GM12891 (cell line): ENCODE measurements at regions not wholly inside any gene's neighbourhood (a gene's known extent, or its start where the extent isn't known, plus 50 kb on each side); places are given as distances from the start of the nearest gene placed in this dataset.
A peak's percentile ranks its signal among the peaks of the same experiment; 100 is the strongest.
"Not testable (repeated sequence)": the region's sequence is repeated elsewhere in the genome, so short reads cannot be mapped to it uniquely, and the experiment has no call there.

ENCODE experiments used
- DNase-seq: peaks from one replicate; pipeline ENCODE4 v3.0.0; 2011; ENCODE audit warnings: low spot score; ENCODE audit not compliant: insufficient read length
- FAIRE-seq: peaks from 2 replicates; lab custom pipeline; 2011; peaks lifted over from hg19 to GRCh38; lab: Jason Lieb, UNC
- PAX5 ChIP-seq: IDR thresholded peaks from 2 replicates; pipeline ENCODE4 v1.6.1; 2011; ENCODE audit warnings: low read length, moderate library complexity, mild to moderate bottlenecking; ENCODE audit not compliant: insufficient read depth, severe bottlenecking
- POLR2A ChIP-seq: IDR thresholded peaks from 2 replicates; pipeline ENCODE4 v1.6.1; 2011; ENCODE audit warnings: low read depth, low read length, control low read depth
- POLR2AphosphoS5 ChIP-seq: IDR thresholded peaks from 2 replicates; pipeline ENCODE4 v1.6.1; 2011; ENCODE audit warnings: low read depth, low read length, control low read depth
- POU2F2 ChIP-seq: IDR thresholded peaks from 2 replicates; pipeline ENCODE4 v1.6.1; 2011; ENCODE audit warnings: low read depth, mild to moderate bottlenecking, control low read depth, low read length, moderate library complexity
- SPI1 ChIP-seq: IDR thresholded peaks from 2 replicates; pipeline ENCODE4 v1.6.1; 2011; ENCODE audit warnings: low read depth, low read length, control low read depth
- TAF1 ChIP-seq: IDR thresholded peaks from 2 replicates; pipeline ENCODE4 v1.6.1; 2011; ENCODE audit warnings: low read depth, low read length, control low read depth

DNA sequence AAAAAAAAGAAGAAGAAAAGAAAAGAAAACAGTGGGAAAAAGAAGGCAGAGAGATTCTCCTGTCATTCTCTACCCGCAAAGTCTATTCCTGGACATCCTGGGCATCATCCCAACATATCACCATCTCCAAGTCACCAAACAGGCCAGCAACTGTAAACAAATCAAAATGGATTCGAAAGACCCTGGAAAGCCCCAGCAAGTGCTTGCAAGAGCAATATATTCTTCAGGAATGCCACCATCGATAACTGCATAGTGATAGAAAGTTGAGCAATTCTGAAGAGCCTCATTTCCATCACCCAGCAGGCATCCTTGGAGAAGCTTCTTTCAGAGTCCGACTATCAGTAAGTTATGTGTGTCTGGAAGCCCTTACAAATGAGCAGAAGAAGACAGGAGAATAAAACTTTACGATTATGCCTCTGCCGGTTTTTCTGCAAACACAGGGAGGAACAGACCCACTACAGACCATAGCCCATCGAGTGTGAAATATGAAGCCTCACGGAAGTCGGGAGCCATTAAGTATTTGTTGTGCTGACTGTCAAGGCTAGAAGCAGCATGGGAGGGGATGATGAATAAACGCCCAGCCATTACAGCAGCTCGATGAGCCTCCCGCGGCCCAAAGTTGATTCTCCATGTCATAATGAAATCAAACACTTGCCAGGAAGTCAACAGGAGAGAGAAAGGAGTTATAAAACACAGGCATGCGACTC is 64.5 kb upstream of the SEC14L1 start:
- DNase-seq (no peak), FAIRE-seq (no peak)
- TF ChIP-seq POLR2AphosphoS5 (no peak), POLR2A (no peak), POU2F2 (no peak), TAF1 (no peak), SPI1 (no peak), PAX5 (no peak)

DNA sequence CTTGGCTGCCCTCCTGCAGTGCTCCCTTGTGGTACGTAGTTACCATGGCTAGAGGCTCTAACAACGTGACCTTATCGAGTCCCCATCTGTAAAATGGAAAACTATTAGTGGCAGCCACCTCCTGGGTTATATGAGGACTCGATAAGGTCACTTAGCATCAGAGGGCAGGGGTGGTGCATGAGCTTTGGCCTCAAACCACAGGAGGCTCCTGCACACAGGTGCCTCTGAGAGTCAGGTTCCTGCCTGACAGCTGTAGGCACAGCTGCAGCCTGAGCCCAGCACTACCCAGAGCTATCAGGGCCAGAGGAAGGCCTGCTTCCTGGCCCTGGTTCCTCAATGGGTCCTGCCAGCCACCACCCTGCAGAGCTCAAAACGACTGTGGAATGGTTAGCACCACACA is 57.2 kb upstream of the SEC14L1 start:
- TF ChIP-seq POU2F2 = no peak
- TF ChIP-seq POLR2A = no peak
- no peak for TF ChIP-seq POLR2AphosphoS5
- no peak for TF ChIP-seq TAF1
- TF ChIP-seq PAX5 = no peak
- TF ChIP-seq SPI1 = no peak
- DNase-seq (no peak), FAIRE-seq (no peak)

DNA sequence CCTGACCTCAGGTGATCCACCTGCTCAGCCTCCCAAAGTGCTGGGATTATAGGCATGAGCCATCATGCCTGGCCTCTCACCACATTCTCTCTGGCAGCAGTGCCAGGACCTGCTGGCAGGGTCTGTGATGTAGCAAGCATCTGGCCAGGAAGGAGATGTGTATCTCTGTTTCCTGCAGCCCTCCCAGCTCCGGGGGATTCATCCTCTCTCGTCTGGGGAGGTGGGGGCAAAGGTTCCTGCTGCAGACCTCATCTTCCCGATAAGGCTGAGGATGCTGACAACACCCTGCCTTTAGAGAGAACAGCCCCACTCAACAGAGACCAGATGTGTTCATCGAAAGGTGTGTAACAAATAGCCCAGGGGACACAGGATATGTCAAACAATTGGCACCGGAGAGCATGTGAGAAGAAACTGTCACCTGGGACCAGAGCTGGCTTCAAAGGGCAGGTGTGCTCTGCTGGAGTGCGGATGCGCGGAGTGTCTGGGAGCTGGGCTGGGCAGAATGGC is 54.8 kb upstream of the SEC14L1 start:
- FAIRE-seq = no peak
- no peak for DNase-seq
- TF ChIP-seq TAF1 (no peak), POLR2A (no peak), POLR2AphosphoS5 (no peak)

DNA sequence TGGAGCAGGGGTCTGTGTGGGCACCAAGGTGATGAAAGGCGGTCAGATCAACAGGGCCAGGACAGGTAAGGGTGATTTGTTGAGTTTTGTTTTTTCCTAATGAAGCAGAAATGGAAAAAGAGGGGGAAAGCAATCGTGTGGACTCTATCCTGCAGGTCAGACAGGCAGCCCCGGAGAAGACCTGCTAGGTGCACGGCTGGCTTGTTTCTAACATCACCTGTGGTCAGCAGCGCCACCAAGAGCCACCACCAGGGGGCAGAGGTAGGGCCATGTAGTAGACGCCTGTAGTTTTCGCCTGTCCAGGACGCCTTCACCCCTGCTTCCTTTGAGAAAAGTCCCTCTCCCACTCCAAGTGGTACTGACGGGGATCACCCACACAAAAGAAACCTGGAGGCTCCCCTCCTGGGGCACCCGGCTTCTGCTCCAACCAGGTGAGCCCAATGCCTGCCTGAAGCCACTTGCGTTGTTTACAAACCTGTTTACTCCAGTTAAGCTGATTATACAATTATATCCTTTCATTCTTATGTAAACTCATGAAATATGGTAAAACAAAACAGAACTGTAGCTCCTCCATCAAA is 54.2 kb upstream of the SEC14L1 start:
- DNase-seq (peak; percentile 58), FAIRE-seq (peak; percentile 74)
- TF ChIP-seq POU2F2 (peak; percentile 76; the same call in 1 of the 2 replicates), TAF1 (no peak)

DNA sequence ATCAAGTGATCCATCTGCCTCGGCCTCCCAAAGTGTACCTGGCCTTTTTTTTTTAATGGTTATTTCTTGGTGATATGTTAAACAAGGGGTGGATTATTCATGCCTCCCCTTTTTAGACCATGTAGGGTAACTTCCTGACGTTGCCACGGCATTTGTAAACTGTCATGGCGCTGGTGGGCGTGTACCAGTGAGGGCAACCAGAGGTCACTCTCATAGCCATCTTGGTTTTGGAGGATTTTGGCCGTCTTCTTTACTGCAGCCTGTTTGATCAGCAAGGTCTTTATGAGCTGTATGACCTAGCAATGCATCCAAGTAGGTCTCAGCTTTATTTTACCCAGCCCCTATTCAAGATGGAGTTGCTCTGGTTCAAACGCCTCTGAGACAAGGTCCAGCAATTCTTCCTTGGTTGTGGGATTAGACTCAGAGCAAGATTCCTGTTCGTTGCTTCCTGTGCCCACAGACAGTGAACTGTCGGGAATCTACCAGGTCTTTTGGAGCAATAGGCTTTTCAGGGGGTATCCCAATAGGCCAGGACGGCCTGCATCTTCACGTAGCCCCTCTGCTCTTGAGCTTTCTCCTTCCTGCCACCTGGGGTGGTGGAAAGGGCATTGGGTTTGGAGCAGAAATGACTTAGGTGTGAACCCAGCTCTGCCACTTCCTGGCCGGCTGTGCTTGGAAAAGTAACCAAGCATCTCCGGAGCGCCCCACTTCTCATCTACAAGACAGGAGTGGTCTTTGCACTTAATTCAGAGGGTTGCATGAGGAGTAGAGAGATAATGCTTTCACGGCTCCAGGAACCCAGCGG is 52.9 kb upstream of the SEC14L1 start:
- no peak for TF ChIP-seq PAX5
- TF ChIP-seq TAF1 = no peak
- TF ChIP-seq SPI1 = no peak
- no peak for TF ChIP-seq POLR2AphosphoS5
- no peak for TF ChIP-seq POU2F2
- TF ChIP-seq POLR2A = no peak
- DNase-seq (no peak), FAIRE-seq (no peak)

DNA sequence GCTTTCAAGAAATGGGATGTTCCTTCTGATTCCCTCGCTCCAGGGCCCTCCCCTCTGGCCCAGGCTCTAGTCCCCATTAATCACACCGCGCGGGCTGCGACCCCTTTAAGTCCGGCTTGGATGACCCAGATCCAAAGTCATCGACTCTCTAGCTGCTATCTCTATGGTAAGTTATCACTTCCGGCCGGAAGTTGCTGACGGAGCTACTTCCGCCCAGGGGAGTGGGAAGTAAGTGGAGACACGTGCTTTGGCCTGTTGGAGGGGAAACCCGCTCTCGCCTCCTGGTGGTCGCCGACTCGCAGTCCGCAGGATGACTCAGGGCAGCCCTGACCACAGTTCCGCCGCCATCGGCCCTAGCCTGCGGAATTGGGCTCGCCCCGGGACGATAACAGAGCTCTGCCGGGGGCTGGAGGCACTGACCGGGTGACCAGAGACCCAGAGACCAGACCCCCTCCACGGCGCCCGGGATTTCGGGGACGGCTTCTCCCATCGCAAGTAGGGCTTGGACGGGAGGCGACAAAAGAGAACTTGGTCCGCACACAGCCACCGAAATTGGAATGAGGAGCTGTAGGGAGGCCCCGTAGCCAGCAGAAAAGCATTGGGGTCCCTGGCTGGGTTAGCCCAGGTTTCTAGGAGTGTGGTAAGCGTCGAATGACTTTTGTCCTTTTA is 52.2 kb upstream of the SEC14L1 start:
- peak; percentile 94 for TF ChIP-seq POLR2AphosphoS5
- peak; percentile 58; the same call in 1 of the 2 replicates for TF ChIP-seq SPI1
- no peak for TF ChIP-seq PAX5
- peak; percentile 89 for TF ChIP-seq TAF1
- TF ChIP-seq POU2F2 = peak; percentile 72
- TF ChIP-seq POLR2A = peak; percentile 92
- FAIRE-seq (peak; percentile 96), DNase-seq (peak; percentile 79)

DNA sequence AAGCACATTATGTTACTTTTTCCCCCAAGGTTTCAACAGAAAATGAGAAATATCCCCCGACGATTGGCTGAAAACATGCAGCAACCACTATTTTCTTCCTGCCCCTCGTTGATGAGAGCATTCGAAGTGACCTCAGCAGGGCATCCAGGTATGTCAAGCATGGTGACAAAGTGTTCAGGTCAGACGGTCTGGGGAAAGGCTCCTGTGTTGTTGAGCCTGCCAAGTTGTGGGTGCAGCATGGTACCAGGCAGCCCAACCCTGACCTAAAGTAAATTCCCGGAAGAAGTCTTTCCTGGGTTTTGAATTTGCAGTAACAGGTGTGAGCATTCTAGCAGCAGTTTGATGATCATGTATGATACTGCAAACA is 51.7 kb upstream of the SEC14L1 start:
- peak; percentile 83 for FAIRE-seq
- no peak for TF ChIP-seq POLR2A
- no peak for TF ChIP-seq POU2F2
- no peak for TF ChIP-seq TAF1
- no peak for TF ChIP-seq SPI1
- no peak for TF ChIP-seq PAX5
- no peak for TF ChIP-seq POLR2AphosphoS5
- no peak for DNase-seq

DNA sequence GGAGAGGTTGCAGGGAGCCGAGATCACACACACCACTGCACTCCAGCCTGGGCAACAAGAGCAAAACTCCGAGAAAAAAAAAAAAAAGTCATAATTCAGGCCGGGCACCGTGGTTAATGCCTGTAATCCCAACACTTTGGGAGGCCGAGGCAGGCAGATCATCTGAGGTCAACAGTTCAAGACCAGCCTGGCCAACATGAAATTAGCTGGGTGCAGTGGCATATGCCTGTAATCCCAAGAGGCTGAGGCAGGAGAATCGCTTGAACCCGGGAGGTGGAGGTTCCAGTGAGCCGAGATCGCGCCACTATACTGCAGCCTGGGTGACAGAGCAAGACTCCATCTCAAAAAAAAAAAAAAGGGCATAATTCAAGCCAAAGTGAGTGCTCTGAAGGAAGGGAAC is 50.8 kb upstream of the SEC14L1 start:
- DNase-seq, FAIRE-seq: not testable (repeated sequence)

DNA sequence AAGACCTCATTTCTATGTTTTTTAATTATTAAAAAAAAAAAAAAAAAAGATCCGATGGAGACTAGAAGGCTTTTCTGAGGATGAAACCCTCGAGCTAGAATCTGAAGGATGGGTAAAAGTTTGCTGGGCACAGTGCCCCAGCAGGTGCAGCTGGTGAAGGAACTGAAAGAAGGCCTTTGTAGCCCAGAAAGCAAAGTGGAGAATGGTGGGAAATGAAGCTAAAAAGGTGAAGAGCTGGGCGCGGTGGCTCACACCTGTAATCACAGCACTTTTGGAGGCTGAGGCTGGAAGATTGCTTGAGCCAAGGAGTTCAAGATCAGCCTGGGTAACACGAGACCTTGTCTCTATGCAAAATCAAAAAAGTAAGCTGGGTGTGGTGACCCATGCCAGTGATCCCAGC is 50.3 kb upstream of the SEC14L1 start:
- no peak for FAIRE-seq
- TF ChIP-seq SPI1 (no peak), POU2F2 (no peak), POLR2AphosphoS5 (peak; percentile 46)
- no peak for DNase-seq
